A673 (cell line): ENCODE measurements at regions not wholly inside any gene's neighbourhood (a gene's known extent, or its start where the extent isn't known, plus 50 kb on each side); places are given as distances from the start of the nearest gene placed in this dataset.

ENCODE experiments used
- EZH2 ChIP-seq: fragments of 200-600 bp; sonication (generic); IDR thresholded peaks from 2 replicates; pipeline ENCODE4 v1.6.1; 2017; ENCODE audit warnings: borderline replicate concordance, low read depth, mild to moderate bottlenecking, mixed read lengths, antibody characterized with exemption, low read length; ENCODE audit not compliant: poor library complexity, severe bottlenecking
- TF ChIP-seq, protein P1 (sequence below): fragments of 300-800, 200-600 bp; sonication (generic); conservative IDR thresholded peaks from 2 replicates; pipeline ENCODE4 v1.5.1; 2017; ENCODE audit warnings: low read depth, mild to moderate bottlenecking, antibody characterized with exemption, low read length, moderate library complexity, mixed read lengths

- no peak for TF ChIP-seq EZH2
- TF ChIP-seq, protein P1, sequence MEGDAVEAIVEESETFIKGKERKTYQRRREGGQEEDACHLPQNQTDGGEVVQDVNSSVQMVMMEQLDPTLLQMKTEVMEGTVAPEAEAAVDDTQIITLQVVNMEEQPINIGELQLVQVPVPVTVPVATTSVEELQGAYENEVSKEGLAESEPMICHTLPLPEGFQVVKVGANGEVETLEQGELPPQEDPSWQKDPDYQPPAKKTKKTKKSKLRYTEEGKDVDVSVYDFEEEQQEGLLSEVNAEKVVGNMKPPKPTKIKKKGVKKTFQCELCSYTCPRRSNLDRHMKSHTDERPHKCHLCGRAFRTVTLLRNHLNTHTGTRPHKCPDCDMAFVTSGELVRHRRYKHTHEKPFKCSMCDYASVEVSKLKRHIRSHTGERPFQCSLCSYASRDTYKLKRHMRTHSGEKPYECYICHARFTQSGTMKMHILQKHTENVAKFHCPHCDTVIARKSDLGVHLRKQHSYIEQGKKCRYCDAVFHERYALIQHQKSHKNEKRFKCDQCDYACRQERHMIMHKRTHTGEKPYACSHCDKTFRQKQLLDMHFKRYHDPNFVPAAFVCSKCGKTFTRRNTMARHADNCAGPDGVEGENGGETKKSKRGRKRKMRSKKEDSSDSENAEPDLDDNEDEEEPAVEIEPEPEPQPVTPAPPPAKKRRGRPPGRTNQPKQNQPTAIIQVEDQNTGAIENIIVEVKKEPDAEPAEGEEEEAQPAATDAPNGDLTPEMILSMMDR = no peak
These were observed 191.5 kb downstream of the SNCA start for GRCh38 chr4:89645482-89645881.
